GM12878 (cell line): ENCODE measurements at regions not wholly inside any gene's neighbourhood (a gene's known extent, or its start where the extent isn't known, plus 50 kb on each side); places are given as distances from the start of the nearest gene placed in this dataset.

Source experiments
- ATAC-seq: fragments of 200-7000 bp; cut with Tn5 transposase; 3 replicates; pipeline ENCODE4 v1.9.1; 2020; ENCODE audit warnings: mild to moderate bottlenecking, moderate library complexity
- BruUV-seq: library from RNA; stranded (reverse); fragments of 400-500 nt; replicated peaks from 2 replicates; lab custom pipeline; 2021; lab: Mats Ljungman, UMichigan
- CTCF ChIA-PET: fragments of 300-600 bp; sonication (Branson Sonifier 250); formaldehyde crosslinking; extraction: SDS; loops from one replicate; lab custom pipeline; 2021; ENCODE audit warnings: inconsistent platforms; lab: Yijun Ruan, JAX
- POLR2A ChIA-PET: fragments of 350-600 bp; formaldehyde crosslinking; extraction: SDS; loops from one replicate; lab custom pipeline; 2021; ENCODE audit warnings: inconsistent platforms; lab: Charles Lee
- RAD21 ChIA-PET: fragments of 300-600 bp; sonication (Branson Sonifier 250); formaldehyde crosslinking; loops from one replicate; lab custom pipeline; 2023; ENCODE audit warnings: antibody characterized with exemption; ENCODE audit not compliant: unreplicated experiment; lab: Charles Lee
- SMC1A ChIA-PET: fragments of 300-600 bp; sonication (Branson Sonifier 250); formaldehyde crosslinking; loops from one replicate; lab custom pipeline; 2023; ENCODE audit not compliant: unreplicated experiment, uncharacterized antibody; lab: Charles Lee
- DNase-seq: peaks from one replicate; pipeline ENCODE4 v3.0.0-alpha.2; 2011; ENCODE audit warnings: low read depth, low spot score
- FAIRE-seq: peaks from 3 replicates; lab custom pipeline; 2011; peaks lifted over from hg19 to GRCh38; lab: Jason Lieb, UNC
- H2AFZ ChIP-seq: 2 replicates; pipeline ENCODE4 v1.6.0; 2011; ENCODE audit warnings: low read depth, low read length, control low read depth; ENCODE audit not compliant: control insufficient read depth
- H3K27ac ChIP-seq: 2 replicates; pipeline ENCODE4 v1.5.1; 2011; ENCODE audit warnings: control low read depth; ENCODE audit not compliant: control insufficient read depth, insufficient read depth
- H3K27me3 ChIP-seq, 2 experiments: replicated peaks in 1 of 2; 2 replicates each; pipeline versions ENCODE4 v1.6.0 to v1.6.1; 2011; ENCODE audit warnings: low read length in 1 of 2; ENCODE audit not compliant: control insufficient read depth in 2 of 2, insufficient read depth in 2 of 2
- H3K36me3 ChIP-seq, 2 experiments: 2 replicates each; pipeline ENCODE4 v1.5.1; 2011; ENCODE audit warnings: low read length in 1 of 2; ENCODE audit not compliant: control insufficient read depth in 2 of 2, insufficient read depth in 2 of 2
- H3K4me1 ChIP-seq: 2 replicates; pipeline ENCODE4 v1.6.1; 2011; ENCODE audit warnings: mild to moderate bottlenecking, low read length, moderate library complexity, mixed read lengths; ENCODE audit not compliant: control insufficient read depth, insufficient read depth
- H3K4me2 ChIP-seq: 2 replicates; pipeline ENCODE4 v1.6.0; 2011; ENCODE audit warnings: control low read depth; ENCODE audit not compliant: control insufficient read depth, insufficient read depth
- H3K4me3 ChIP-seq: fragments of 200-600 bp; sonication (generic); 2 replicates; pipeline ENCODE4 v1.5.1; 2016
- H3K79me2 ChIP-seq: 2 replicates; pipeline ENCODE4 v1.6.0; 2011; ENCODE audit warnings: low read length; ENCODE audit not compliant: control insufficient read depth, insufficient read depth
- H3K9ac ChIP-seq: 2 replicates; pipeline ENCODE4 v1.8.0; 2011; ENCODE audit warnings: low read length, control low read depth, mixed read lengths; ENCODE audit not compliant: control insufficient read depth, insufficient read depth
- H3K9me3 ChIP-seq: replicated peaks from 3 replicates; pipeline ENCODE4 v1.5.1; 2011; ENCODE audit warnings: mild to moderate bottlenecking, low read length; ENCODE audit not compliant: control insufficient read depth, insufficient read depth
- H4K20me1 ChIP-seq: 2 replicates; pipeline ENCODE4 v1.6.0; 2011; ENCODE audit not compliant: control insufficient read depth, insufficient read depth
- CBFB ChIP-seq: IDR thresholded peaks from 2 replicates; pipeline ENCODE4 v1.6.1; 2016; ENCODE audit warnings: antibody characterized with exemption, low read depth
- IRF4 ChIP-seq: IDR thresholded peaks from 2 replicates; pipeline ENCODE4 v1.6.1; 2011; ENCODE audit warnings: low read depth, low read length
- SKIL ChIP-seq: fragments of 450-650 bp; IDR thresholded peaks from 2 replicates; pipeline ENCODE4 v1.6.1; 2017; ENCODE audit warnings: mild to moderate bottlenecking, low read depth, inconsistent platforms; ENCODE audit not compliant: poor library complexity, severe bottlenecking
- SPI1 ChIP-seq: IDR thresholded peaks from 2 replicates; pipeline ENCODE4 v1.6.1; 2011; ENCODE audit warnings: low read depth, mild to moderate bottlenecking, low read length, moderate library complexity, borderline replicate concordance; ENCODE audit not compliant: insufficient read depth
- WGBS: methylation state at CpG from one replicate; pipeline ENCODE4 v1.1.6; 2016; ENCODE audit warnings: low lambda C conversion rate; ENCODE audit not compliant: insufficient replicate concordance, insufficient coverage; ENCODE audit errors: missing lambda C conversion rate; 5-methylcytosine and 5-hydroxymethylcytosine counted together
- in situ Hi-C: fragments of 300-500 bp; cut with MboI; formaldehyde crosslinking; loops from 9 replicates; pipeline ENCODE4 v1.14.3; 2018; ENCODE audit warnings: mixed read lengths
- intact Hi-C: fragments of 100-400 bp; cut with micrococcal nuclease; formaldehyde crosslinking; loops from one replicate; pipeline ENCODE4 v1.14.2; 2022; ENCODE audit not compliant: unreplicated experiment
- TF ChIP-seq, protein P1 (sequence below): IDR thresholded peaks from 2 replicates; pipeline ENCODE4 v1.6.1; 2011; ENCODE audit warnings: mild to moderate bottlenecking, low read depth, low read length, moderate library complexity; ENCODE audit not compliant: insufficient replicate concordance

DNA sequence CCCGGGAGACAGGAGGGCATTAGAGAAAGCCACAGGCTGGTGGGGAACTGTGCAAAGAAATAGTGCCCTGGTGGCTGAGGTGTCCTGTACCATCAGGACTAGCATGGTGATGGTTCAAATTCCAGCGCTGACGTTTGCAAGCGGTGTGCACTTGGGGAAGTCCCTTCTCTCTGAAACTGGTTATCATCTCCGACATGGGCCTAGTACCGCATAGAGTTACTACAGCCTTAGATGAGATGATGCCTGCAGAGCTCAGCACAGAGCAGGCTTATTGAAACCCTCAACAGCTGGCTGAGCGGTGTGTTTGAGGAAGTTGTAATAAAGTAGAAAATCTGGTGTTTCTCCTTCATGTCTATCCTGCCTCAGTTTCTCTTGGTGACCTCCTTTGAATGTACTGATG, 136.7 kb upstream of the WSCD1 start:
- POLR2A ChIA-PET: no interaction called here
- Histone ChIP-seq H3K9me3 (no peaks in the 10 kb centered on the region), H4K20me1 (no peaks in the 10 kb centered on the region), H3K4me3 (no peak overlapping the region), H3K79me2 (no peaks in the 10 kb centered on the region), H2AFZ (no peak overlapping the region), H3K4me1 (no peaks in the 10 kb centered on the region), H3K36me3 (no peaks in the 10 kb centered on the region), H3K27ac (no peak overlapping the region), H3K27me3 (no peaks in the 10 kb centered on the region), H3K9ac (no peak overlapping the region), H3K4me2 (no peak overlapping the region)
- in situ Hi-C loops: no loop called here
- BruUV-seq: no TSS peak
- TF ChIP-seq SKIL: no peak
- TF ChIP-seq, protein P1, sequence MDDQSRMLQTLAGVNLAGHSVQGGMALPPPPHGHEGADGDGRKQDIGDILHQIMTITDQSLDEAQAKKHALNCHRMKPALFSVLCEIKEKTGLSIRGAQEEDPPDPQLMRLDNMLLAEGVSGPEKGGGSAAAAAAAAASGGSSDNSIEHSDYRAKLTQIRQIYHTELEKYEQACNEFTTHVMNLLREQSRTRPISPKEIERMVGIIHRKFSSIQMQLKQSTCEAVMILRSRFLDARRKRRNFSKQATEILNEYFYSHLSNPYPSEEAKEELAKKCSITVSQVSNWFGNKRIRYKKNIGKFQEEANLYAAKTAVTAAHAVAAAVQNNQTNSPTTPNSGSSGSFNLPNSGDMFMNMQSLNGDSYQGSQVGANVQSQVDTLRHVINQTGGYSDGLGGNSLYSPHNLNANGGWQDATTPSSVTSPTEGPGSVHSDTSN: no peak
- no peak for TF ChIP-seq SPI1
- TF ChIP-seq CBFB: no peak
- no peak for TF ChIP-seq IRF4
- FAIRE-seq (no peak), ATAC-seq (no peak), DNase-seq (no peak)
- intact Hi-C loops: no loop called here
- WGBS: 93% methylated on average over 7 of the region's 7 CpGs
- CTCF ChIA-PET: interaction anchor here (0.6 kb wide), 1 partner anchor 56 kb away, joined by 3 read pairs; no protein-coding TSS in a partner anchor
- SMC1A ChIA-PET: no interaction called here
- RAD21 ChIA-PET: no interaction called here
